Endodermal cell (in vitro differentiated cells): ENCODE measurements at regions not wholly inside any gene's neighbourhood (a gene's known extent, or its start where the extent isn't known, plus 50 kb on each side); places are given as distances from the start of the nearest gene placed in this dataset.
"Not testable (repeated sequence)": the region's sequence is repeated elsewhere in the genome, so short reads cannot be mapped to it uniquely, and the experiment has no call there.

Experiments used
- DNase-seq: peaks from one replicate; pipeline ENCODE4 v3.0.0-alpha.2; 2017
- H3K27ac ChIP-seq: 2 replicates; pipeline ENCODE4 v1.5.1; 2013; ENCODE audit warnings: mild to moderate bottlenecking, low read depth, low read length, moderate library complexity
- H3K27me3 ChIP-seq: 2 replicates; pipeline ENCODE4 v1.6.1; 2013; ENCODE audit warnings: mild to moderate bottlenecking, low read length, moderate library complexity; ENCODE audit not compliant: insufficient read depth, control insufficient read depth, poor library complexity, severe bottlenecking
- H3K36me3 ChIP-seq: 2 replicates; pipeline ENCODE4 v1.7.0; 2013; ENCODE audit warnings: mild to moderate bottlenecking, low read length, moderate library complexity; ENCODE audit not compliant: control insufficient read depth, insufficient read depth
- H3K4me1 ChIP-seq: one replicate; pipeline ENCODE4 v1.7.0; 2013; ENCODE audit warnings: low read length; ENCODE audit not compliant: control insufficient read depth, insufficient read depth
- H3K4me3 ChIP-seq: 2 replicates; pipeline ENCODE4 v1.5.1; 2013; ENCODE audit warnings: mild to moderate bottlenecking, low read length, moderate library complexity
- H3K9ac ChIP-seq: 2 replicates; pipeline ENCODE4 v1.6.1; 2013; ENCODE audit warnings: mild to moderate bottlenecking, low read length, moderate library complexity; ENCODE audit not compliant: poor library complexity, severe bottlenecking; ENCODE audit errors: extremely low read depth
- H3K9me3 ChIP-seq: 2 replicates; pipeline ENCODE4 v1.6.1; 2013; ENCODE audit warnings: mild to moderate bottlenecking, low read length, moderate library complexity; ENCODE audit not compliant: control insufficient read depth
- H3K27ac Mint-ChIP-seq: 2 replicates; pipeline ENCODE4 v1.8.0; 2020; ENCODE audit warnings: mixed read lengths
- H3K27me3 Mint-ChIP-seq: 2 replicates; pipeline ENCODE4 v1.8.0; 2021; ENCODE audit warnings: mild to moderate bottlenecking, mixed read lengths; ENCODE audit not compliant: insufficient read depth
- H3K36me3 Mint-ChIP-seq: 2 replicates; pipeline ENCODE4 v1.8.0; 2020; ENCODE audit warnings: low read depth, mixed read lengths
- H3K4me1 Mint-ChIP-seq: 2 replicates; pipeline ENCODE4 v1.8.0; 2020; ENCODE audit warnings: mixed read lengths
- H3K4me3 Mint-ChIP-seq: 2 replicates; pipeline ENCODE4 v1.8.0; 2020; ENCODE audit warnings: mild to moderate bottlenecking, moderate library complexity, mixed read lengths
- H3K9me3 Mint-ChIP-seq: 2 replicates; pipeline ENCODE4 v1.8.0; 2020; ENCODE audit warnings: mild to moderate bottlenecking, mixed read lengths
- WGBS, 2 experiments: methylation state at CpG; one replicate each; pipeline versions ENCODE4 v1.1.5 to v1.1.7; 2013; ENCODE audit warnings: missing lambda C conversion rate in 2 of 2, mixed read lengths in 1 of 2; ENCODE audit not compliant: insufficient coverage in 1 of 2, insufficient read length in 1 of 2; 5-methylcytosine and 5-hydroxymethylcytosine counted together
- TF ChIP-seq, protein P1 (sequence below): fragments of 200-600 bp; sonication (generic); conservative IDR thresholded peaks from 2 replicates; pipeline ENCODE4 v1.5.0; 2021; ENCODE audit warnings: antibody characterized with exemption, mild to moderate bottlenecking

DNA sequence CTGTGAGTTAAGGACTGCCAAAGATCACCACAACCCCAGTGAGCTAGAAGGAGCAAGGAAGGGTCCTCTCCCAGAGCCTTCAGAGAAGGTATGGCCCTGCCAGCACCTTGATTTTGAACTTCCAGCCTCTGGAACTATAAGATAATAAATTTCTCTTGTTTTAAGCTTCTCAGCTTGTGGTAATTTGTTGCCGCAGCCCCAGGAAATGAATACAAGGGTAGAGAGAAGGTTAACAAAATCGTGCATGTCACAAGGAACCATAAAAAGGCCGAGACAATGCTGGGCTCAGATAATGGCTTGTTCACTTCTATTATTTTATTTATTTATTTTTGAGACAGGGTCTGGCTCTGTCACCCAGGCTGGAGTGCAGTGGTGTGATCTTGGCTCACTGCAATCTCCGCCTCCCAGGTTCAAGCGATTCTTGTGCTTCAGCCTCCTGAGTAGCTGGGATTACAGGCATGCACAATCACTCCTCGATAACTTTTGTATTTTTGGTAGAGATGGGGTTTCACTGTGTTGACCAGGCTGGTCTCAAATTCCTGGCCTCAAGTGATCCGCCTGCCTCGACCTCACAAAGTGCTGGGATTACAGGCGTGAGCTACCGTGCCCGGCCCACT lies 71.5 kb downstream of the WSB1 start:
- not testable (repeated sequence) for H3K36me3 ChIP-seq, H3K27ac ChIP-seq, H3K9me3 ChIP-seq, H3K4me1 Mint-ChIP-seq, H3K4me3 Mint-ChIP-seq, H3K9ac ChIP-seq, DNase-seq, H3K36me3 Mint-ChIP-seq, H3K27me3 ChIP-seq, H3K27ac Mint-ChIP-seq, H3K4me1 ChIP-seq, H3K9me3 Mint-ChIP-seq, H3K4me3 ChIP-seq, H3K27me3 Mint-ChIP-seq
- 95 to 100% methylated on average over 6 to 11 of the region's 11 CpGs for WGBS, 2 experiments

GRCh38 chr17:27366437-27366836 lies 72.5 kb downstream of the WSB1 start:
- Mint-ChIP-seq H3K27me3 (no peaks in the 10 kb centered on the region), H3K27ac (no peak overlapping the region), H3K4me3 (no peak overlapping the region), H3K9me3 (peaks cover 14% of the 10 kb centered on the region), H3K4me1 (no peaks in the 10 kb centered on the region), H3K36me3 (no peaks in the 10 kb centered on the region)
- Histone ChIP-seq H3K27me3 (no peaks in the 10 kb centered on the region), H3K4me3 (no peak overlapping the region), H3K9me3 (peaks cover 9% of the 10 kb centered on the region), H3K27ac (no peak overlapping the region), H3K4me1 (no peaks in the 10 kb centered on the region), H3K9ac (no peak overlapping the region), H3K36me3 (no peaks in the 10 kb centered on the region)
- TF ChIP-seq, protein P1, sequence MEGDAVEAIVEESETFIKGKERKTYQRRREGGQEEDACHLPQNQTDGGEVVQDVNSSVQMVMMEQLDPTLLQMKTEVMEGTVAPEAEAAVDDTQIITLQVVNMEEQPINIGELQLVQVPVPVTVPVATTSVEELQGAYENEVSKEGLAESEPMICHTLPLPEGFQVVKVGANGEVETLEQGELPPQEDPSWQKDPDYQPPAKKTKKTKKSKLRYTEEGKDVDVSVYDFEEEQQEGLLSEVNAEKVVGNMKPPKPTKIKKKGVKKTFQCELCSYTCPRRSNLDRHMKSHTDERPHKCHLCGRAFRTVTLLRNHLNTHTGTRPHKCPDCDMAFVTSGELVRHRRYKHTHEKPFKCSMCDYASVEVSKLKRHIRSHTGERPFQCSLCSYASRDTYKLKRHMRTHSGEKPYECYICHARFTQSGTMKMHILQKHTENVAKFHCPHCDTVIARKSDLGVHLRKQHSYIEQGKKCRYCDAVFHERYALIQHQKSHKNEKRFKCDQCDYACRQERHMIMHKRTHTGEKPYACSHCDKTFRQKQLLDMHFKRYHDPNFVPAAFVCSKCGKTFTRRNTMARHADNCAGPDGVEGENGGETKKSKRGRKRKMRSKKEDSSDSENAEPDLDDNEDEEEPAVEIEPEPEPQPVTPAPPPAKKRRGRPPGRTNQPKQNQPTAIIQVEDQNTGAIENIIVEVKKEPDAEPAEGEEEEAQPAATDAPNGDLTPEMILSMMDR = no peak
- no peak for DNase-seq
- WGBS, 2 experiments = 93 to 94% methylated on average over 2 to 5 of the region's 5 CpGs

GRCh38 chr17:27367121-27367981 lies 73.4 kb downstream of the WSB1 start:
- Histone ChIP-seq H3K27me3 (no peaks in the 10 kb centered on the region), H3K4me3 (no peak overlapping the region), H3K27ac (no peak overlapping the region), H3K4me1 (no peaks in the 10 kb centered on the region), H3K36me3 (no peaks in the 10 kb centered on the region), H3K9ac (no peak overlapping the region), H3K9me3 (peaks cover 18% of the 10 kb centered on the region)
- peak; percentile 65 for DNase-seq
- Mint-ChIP-seq H3K9me3 (peaks cover 22% of the 10 kb centered on the region), H3K4me1 (no peaks in the 10 kb centered on the region), H3K36me3 (no peaks in the 10 kb centered on the region), H3K27me3 (no peaks in the 10 kb centered on the region), H3K4me3 (no peak overlapping the region), H3K27ac (no peak overlapping the region)
- 88 to 98% methylated on average over 8 to 17 of the region's 17 CpGs for WGBS, 2 experiments
- TF ChIP-seq, protein P1 = no peak
